ENCODE measurements at regions not wholly inside any gene's neighbourhood (a gene's known extent, or its start where the extent isn't known, plus 50 kb on each side); places are given as distances from the start of the nearest gene placed in this dataset.
A peak's percentile ranks its signal among the peaks of the same experiment; 100 is the strongest.

DNA sequence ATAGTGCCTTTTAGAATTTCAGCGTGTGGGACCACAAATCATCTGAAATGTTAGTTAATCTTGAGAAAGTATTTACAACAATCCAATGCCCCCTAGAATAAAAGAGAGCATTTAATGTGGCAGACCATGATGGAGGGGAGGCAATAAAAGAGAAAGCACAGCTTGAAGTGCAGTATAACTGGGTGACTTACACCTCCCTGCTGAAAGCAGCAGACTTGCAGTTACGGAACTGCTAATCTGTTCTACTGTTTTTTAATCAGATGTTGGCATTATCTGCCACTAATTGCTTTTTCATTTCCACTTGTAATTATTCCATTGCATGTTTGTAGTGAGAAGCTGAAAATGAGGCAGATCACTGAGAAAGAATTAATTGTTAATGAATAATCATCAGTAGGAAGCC is 130.5 kb upstream of the ITGA4 start:
- H3K36me3 Mint-ChIP-seq = peaks cover 14 to 43% (median 16%) of the 10 kb centered on the region in 3 donors
- H3K4me3 Mint-ChIP-seq = no peak overlapping the region
- no peak overlapping the region for H3K27ac Mint-ChIP-seq
- peaks cover 0 to 7% (median 2%) of the 10 kb centered on the region in 6 donors for H3K9me3 Mint-ChIP-seq
- peaks cover 0 to 4% (median 3%) of the 10 kb centered on the region in 3 donors for H3K27me3 Mint-ChIP-seq (ENCODE audit: low read depth in 3 of 3)
- DNase-seq = no peak
- peaks cover 4 to 6% of the 10 kb centered on the region in 2 donors for H3K4me1 Mint-ChIP-seq

DNA sequence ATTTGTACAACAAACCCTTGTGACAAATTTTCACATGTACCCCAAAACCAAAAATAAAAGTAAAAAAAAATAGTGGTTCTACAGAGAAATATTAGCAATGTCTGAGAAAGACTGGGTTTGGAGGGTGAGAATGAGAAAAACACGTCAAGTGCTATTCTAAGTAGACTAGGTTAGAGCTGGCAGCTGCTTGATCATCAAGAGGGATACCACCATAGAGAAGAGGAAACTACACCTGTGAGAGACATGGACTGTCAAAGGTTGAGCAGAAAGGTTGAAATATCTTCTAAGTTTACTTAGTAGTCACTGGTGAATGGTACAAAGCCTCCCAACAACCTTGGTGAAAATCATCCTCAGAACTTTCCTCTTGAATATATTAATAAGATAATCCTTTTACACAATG is 126.9 kb upstream of the ITGA4 start:
- no peak for DNase-seq
- H3K36me3 Mint-ChIP-seq = peaks cover 5 to 25% (median 14%) of the 10 kb centered on the region in 3 donors
- H3K4me1 Mint-ChIP-seq = peaks cover 4 to 10% of the 10 kb centered on the region in 2 donors
- no peak overlapping the region for H3K27ac Mint-ChIP-seq
- no peak overlapping the region for H3K4me3 Mint-ChIP-seq
- H3K27me3 Mint-ChIP-seq (ENCODE audit: low read depth in 3 of 3) = peaks cover 0 to 2% (median 1%) of the 10 kb centered on the region in 3 donors
- peaks cover 0 to 7% (median 2%) of the 10 kb centered on the region in 6 donors for H3K9me3 Mint-ChIP-seq

DNA sequence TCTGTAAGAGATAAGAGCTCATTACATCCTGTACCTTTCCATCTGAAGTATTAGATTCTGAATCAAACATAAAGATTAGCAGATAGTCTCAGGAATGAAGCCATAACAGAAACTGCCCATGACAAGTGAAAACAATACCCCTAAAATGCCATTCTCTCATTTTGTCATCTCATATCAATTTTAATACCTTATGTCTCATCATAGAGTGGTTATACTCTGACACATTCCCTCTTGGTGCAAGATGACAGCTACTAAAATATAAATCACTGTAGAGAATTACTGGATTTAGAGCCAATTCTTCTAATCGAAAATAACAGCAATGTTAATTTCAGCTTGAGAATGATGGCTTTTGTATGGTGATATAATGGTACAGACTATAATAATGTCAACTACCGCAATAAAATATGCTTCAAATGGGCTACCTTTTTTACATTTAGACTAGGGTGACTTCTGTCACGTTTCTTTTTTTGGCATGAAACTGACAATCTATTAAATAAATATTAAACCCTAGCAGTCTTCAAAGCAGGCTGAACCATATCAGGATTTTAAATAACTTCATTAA is 125.1 kb upstream of the ITGA4 start:
- Mint-ChIP-seq H3K4me1 (peaks cover 0 to 4% of the 10 kb centered on the region in 2 donors), H3K4me3 (no peak overlapping the region), H3K36me3 (peaks cover 5 to 25% (median 14%) of the 10 kb centered on the region in 3 donors), H3K27ac (no peak overlapping the region), H3K9me3 (peaks cover 0 to 7% (median 1%) of the 10 kb centered on the region in 6 donors), H3K27me3 (ENCODE audit: low read depth in 3 of 3) (peaks cover 0 to 2% (median 1%) of the 10 kb centered on the region in 3 donors)
- DNase-seq = no peak

DNA sequence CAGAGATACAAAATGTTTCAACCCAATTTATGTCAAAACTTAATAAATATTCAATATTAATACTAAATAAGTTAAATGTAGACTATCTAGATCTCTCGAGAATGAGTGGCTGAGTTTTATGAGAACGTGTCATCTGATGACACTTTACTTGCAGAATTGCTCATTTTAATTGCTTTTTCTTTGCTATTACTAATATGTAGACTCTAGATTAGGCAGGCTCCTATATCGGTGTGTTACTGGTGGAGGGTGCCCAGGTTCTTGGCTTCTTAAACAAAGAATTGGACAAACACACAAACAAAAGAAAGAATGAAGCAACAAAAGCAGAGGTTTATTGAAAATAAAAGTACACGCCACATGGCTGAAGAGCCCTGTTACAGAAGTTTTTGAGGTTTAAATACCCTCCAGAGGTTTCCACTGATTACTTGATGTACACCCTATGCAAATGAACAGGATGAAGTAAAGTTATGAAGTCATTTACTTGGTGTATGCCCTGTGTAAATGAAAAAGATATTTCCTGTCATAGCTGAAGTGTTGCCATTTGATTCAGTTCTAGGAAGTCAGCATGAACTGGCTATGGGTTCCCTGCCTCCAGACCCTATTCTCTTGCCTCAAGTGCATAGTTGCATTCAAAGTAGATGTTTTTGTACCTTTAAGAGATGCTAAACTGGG is 122.9 kb upstream of the ITGA4 start:
- no peak for DNase-seq
- H3K4me3 Mint-ChIP-seq = no peak overlapping the region

DNA sequence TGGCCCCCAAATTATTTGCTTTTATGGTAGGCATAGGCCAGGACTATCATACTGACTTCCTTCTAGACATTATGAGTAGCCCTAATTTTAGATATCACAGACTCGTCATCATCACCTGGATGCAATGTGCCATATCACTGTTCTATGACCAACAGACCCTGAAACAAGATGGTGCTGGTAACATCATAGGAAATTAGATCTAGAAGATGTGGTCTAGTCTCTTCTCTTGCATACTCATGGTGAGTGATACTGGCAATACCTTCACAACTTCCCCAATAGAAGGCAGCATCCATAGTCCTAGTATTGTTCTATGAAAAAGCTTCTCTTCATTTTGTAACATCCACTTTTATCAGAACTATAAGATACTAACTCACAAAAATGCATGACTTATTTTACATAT is 116.3 kb upstream of the ITGA4 start:
- Mint-ChIP-seq H3K4me3 (no peak overlapping the region), H3K4me1 (no peaks in the 10 kb centered on the region), H3K36me3 (peaks cover 13 to 25% (median 25%) of the 10 kb centered on the region in 3 donors), H3K27ac (no peak overlapping the region), H3K27me3 (ENCODE audit: low read depth in 3 of 3) (no peaks in the 10 kb centered on the region), H3K9me3 (no peaks in the 10 kb centered on the region)
- DNase-seq = no peak

More for the DNA sequence above, 122.9 kb upstream of the ITGA4 start:
- H3K36me3 Mint-ChIP-seq = peaks cover 7 to 32% (median 10%) of the 10 kb centered on the region in 3 donors
- peaks cover 0 to 4% (median 0%) of the 10 kb centered on the region in 6 donors for H3K9me3 Mint-ChIP-seq
- peaks cover 0 to 4% of the 10 kb centered on the region in 2 donors for H3K4me1 Mint-ChIP-seq
- H3K27ac Mint-ChIP-seq = peak overlapping the region in 1 of 6 donors; percentile 24
- peaks cover 0 to 2% (median 1%) of the 10 kb centered on the region in 3 donors for H3K27me3 Mint-ChIP-seq (ENCODE audit: low read depth in 3 of 3)

DNA sequence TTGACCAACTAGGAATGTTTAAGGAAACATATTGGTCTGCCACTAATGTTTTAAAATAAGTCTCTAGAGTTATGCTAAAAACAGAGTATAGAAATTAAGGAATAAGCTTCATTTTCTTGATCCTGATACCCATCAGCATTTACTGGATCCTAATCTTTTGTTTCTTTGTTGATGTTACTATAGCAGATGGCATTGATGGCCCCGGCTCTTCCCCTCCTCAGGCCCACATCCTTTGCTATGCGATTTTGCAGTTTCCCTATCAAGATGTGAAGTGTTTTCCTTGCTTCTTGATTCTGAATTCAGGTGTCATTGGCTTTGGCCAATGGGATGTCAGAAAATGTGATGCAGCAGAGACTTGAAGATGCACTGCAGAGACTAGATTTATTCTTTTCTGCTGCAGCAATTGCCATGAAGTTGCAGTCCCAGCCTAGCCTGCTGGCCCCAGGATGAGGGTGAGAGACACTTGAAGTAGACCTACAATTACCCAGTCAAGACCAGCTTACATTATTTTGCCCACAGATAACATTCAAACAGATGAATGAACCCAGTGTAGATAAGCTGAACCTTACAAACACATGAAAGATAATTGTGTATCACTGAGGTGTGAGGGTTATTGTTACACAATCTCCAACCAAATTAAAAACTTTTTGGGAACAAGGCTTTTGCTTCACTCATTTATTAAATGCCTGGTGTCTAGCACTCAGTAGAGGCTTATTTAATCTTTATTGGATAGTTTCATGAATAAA is 115.2 kb upstream of the ITGA4 start:
- Mint-ChIP-seq H3K4me3 (no peak overlapping the region), H3K9me3 (no peaks in the 10 kb centered on the region), H3K36me3 (peaks cover 13 to 25% (median 25%) of the 10 kb centered on the region in 3 donors), H3K27ac (peak overlapping the region in 2 of 6 donors; percentile 16 to 56), H3K4me1 (no peaks in the 10 kb centered on the region), H3K27me3 (ENCODE audit: low read depth in 3 of 3) (no peaks in the 10 kb centered on the region)
- DNase-seq = no peak

DNA sequence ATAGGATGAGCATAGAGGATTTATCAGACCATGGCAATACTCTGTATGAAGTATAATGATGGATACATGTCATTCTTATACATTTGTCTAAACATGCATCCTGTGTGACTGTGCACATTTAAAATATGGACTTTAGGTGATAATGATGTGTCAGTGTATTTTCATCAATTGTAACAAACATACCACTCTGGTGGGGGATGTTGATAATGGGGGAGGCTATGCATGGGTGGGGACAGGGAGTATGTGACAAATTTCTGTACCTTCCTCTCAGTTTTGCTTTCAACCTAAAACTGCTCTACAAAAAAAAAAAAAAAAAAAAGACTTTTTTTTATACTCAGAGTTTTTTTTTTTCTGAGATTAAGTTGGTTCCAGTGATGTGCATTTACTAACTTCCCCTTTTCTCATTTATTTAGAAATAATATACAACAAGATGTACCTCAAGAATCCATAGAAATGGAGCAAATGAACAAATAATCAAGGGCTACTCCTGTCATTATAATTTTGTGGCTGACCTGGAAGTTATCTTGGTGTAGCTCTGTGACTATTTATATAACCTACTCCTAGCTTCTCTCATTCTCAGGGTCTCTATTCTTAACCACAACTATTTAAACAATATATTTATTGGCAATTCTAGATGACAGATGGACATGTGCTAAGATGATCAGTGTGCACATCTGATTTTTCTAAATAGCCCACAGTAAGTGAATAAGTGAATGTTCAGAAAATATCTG is 108.9 kb upstream of the ITGA4 start:
- DNase-seq = no peak
- Mint-ChIP-seq H3K36me3 (peaks cover under 1% of the 10 kb centered on the region in 3 donors), H3K27me3 (ENCODE audit: low read depth in 3 of 3) (peaks cover 0 to 3% (median 0%) of the 10 kb centered on the region in 3 donors), H3K4me1 (peaks cover 0 to 4% of the 10 kb centered on the region in 2 donors), H3K9me3 (no peaks in the 10 kb centered on the region), H3K27ac (no peak overlapping the region), H3K4me3 (no peak overlapping the region)

DNA sequence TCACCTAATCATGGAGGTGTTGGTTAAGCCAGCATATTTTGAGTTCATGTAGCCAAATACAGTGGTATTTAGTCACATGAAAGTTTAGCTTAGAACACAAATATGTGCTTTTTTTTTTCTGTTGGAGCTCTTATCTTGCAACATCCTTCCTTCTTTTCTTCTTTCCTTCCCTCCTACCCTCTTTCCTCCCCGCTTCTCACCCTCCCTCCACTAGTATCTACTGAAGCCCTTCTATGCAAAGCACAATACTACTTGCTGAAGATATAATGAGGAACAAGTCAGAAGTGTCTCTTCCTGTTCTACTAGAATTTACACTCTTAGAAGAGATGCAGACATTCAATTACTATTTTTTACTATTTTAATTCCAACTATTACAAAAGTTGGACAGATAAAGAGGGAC is 105.0 kb upstream of the ITGA4 start:
- Mint-ChIP-seq H3K9me3 (no peaks in the 10 kb centered on the region), H3K27ac (peak overlapping the region in 1 of 6 donors; percentile 33), H3K36me3 (peaks cover 0 to 3% (median 0%) of the 10 kb centered on the region in 3 donors), H3K4me3 (no peak overlapping the region), H3K4me1 (peaks cover 0 to 4% of the 10 kb centered on the region in 2 donors), H3K27me3 (ENCODE audit: low read depth in 3 of 3) (peaks cover 0 to 3% (median 0%) of the 10 kb centered on the region in 3 donors)
- no peak for DNase-seq

DNA sequence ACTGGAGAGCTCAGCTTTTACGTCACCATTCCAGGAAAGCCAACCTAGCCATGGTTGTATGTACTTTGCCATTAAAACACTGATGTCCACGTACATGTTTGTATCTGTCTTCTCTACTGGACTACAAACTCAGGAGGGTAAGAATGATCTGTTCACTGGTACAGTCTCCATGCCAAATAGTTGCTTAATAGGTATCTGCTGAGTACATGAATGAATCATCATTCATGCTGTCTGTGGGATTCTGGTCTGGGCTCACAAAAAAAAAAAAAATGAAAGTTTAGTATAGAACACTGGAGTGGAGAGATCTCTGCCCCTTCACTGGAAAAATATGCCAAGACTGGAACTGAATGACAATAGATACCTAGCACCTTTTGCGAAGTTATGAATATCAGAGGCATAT is 102.6 kb upstream of the ITGA4 start:
- Mint-ChIP-seq H3K4me1 (no peaks in the 10 kb centered on the region), H3K27ac (no peak overlapping the region), H3K9me3 (no peaks in the 10 kb centered on the region), H3K36me3 (peaks cover 0 to 11% (median 0%) of the 10 kb centered on the region in 3 donors), H3K27me3 (ENCODE audit: low read depth in 3 of 3) (no peaks in the 10 kb centered on the region), H3K4me3 (no peak overlapping the region)
- no peak for DNase-seq

DNA sequence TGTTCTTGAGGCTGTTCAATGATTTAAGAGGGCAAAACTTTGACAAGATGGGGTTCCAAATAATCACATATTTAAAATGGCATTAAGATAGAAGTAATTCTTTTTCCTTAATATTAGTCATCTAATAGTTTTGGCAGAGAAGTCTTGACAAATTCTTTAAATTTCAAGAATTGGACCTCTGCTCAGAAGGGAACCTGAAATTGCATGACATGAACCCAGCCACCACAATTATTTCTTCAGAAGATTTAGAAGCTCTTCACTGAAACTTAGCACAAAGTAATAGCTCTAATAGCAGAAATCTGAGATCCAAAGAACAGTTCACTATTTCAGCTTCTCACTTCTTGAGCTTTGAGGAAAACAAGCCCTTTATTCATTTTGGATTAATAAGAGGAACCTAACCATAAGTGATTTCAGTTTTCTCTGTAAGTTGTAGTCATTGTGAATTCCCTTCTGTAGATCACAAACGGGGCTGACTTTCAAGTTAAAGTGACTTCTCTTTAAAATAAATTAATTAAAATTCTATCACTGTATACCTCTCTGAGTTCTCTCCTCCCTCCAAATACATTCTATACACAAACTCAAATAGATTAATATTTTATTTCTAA is 100.6 kb upstream of the ITGA4 start:
- H3K27ac Mint-ChIP-seq = no peak overlapping the region
- H3K4me3 Mint-ChIP-seq = no peak overlapping the region
- H3K9me3 Mint-ChIP-seq = no peaks in the 10 kb centered on the region
- H3K4me1 Mint-ChIP-seq = no peaks in the 10 kb centered on the region
- peaks cover 0 to 11% (median 3%) of the 10 kb centered on the region in 3 donors for H3K36me3 Mint-ChIP-seq
- DNase-seq = no peak
- peaks cover 0 to 2% (median 0%) of the 10 kb centered on the region in 3 donors for H3K27me3 Mint-ChIP-seq (ENCODE audit: low read depth in 3 of 3)

DNA sequence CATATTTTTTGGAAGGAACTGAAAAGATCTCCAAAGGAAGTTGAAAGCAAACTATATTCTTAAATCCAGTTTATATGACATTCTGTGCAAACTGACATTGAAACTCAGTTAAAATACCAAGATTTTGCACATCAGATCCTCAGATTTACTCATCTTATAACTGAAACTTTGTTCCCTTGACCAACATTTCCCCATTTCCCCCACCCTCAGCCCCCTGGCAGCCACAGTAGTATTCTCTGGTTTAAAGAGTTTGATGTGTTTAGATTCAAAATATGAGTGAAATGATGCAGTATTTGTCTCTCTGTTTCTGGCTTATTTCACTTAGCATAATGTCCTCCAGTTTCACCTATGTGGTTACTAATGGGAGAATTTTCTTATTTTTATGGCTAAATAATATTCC is 99.2 kb upstream of the ITGA4 start:
- Mint-ChIP-seq H3K4me1 (no peaks in the 10 kb centered on the region), H3K9me3 (no peaks in the 10 kb centered on the region), H3K4me3 (no peak overlapping the region), H3K27me3 (ENCODE audit: low read depth in 3 of 3) (peaks cover 0 to 2% (median 0%) of the 10 kb centered on the region in 3 donors), H3K27ac (no peak overlapping the region), H3K36me3 (peaks cover 0 to 11% (median 3%) of the 10 kb centered on the region in 3 donors)
- DNase-seq = no peak

DNA sequence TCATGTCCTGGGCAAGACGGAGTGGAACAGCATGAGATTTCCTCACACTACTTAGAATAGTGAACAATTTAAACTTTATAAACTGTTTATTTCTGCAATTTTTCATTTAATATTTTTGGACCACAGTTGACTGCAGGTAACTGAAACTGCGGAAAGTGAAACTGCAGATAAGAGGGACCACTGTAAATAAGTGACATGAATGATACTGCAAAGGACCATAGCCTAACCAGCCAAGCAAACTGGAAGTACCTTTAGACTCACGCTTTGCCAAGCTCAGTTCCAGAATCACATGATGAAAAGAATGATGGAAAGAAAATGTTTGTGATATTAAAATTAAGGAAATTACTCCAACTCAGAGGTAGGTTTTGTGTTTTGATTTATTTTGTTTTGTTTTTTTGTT is 94.6 kb upstream of the ITGA4 start:
- Mint-ChIP-seq H3K4me1 (no peaks in the 10 kb centered on the region), H3K4me3 (no peak overlapping the region), H3K36me3 (peaks cover 8 to 16% (median 11%) of the 10 kb centered on the region in 3 donors), H3K27me3 (ENCODE audit: low read depth in 3 of 3) (peaks cover 0 to 4% (median 0%) of the 10 kb centered on the region in 3 donors), H3K9me3 (no peaks in the 10 kb centered on the region), H3K27ac (no peak overlapping the region)
- DNase-seq = no peak

DNA sequence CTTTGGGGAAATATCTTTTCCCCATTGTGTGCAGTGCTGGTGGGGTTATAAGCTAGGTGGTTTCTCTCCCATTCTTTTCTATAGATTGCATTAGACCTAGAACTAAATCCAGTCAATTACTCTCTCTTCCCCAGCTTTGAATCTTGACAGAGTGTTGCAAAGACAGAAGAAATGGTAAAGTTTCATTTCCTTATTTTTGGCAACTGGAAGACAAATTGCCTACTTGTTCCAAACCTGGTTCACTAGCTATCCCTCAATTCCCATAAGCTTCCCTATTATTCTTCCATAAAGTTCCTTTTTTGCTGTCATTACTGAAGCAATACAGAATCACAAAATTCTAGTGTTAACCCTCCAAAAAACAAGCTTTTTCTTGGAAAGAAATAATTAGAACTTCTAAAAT is 94.0 kb upstream of the ITGA4 start:
- H3K27ac Mint-ChIP-seq = no peak overlapping the region
- DNase-seq = no peak
- H3K4me1 Mint-ChIP-seq = no peaks in the 10 kb centered on the region
- H3K36me3 Mint-ChIP-seq = peaks cover 8 to 16% (median 11%) of the 10 kb centered on the region in 3 donors
- no peak overlapping the region for H3K4me3 Mint-ChIP-seq
- H3K27me3 Mint-ChIP-seq (ENCODE audit: low read depth in 3 of 3) = peaks cover 0 to 4% (median 0%) of the 10 kb centered on the region in 3 donors
- H3K9me3 Mint-ChIP-seq = no peaks in the 10 kb centered on the region
